ENCODE measurements at regions not wholly inside any gene's neighbourhood (a gene's known extent, or its start where the extent isn't known, plus 50 kb on each side); places are given as distances from the start of the nearest gene placed in this dataset.

- TF ChIP-seq CTCF (IDR thresholded peaks at IDR 0.05), result no peak
- TF ChIP-seq POLR2A (IDR thresholded peaks at IDR 0.05), result no peak
Measured at GRCh38 chr10:78794736-78795455, 273.9 kb upstream of the ZMIZ1 start.

All from right lobe of liver (tissue), 4 donors.